ENCODE measurements at regions not wholly inside any gene's neighbourhood (a gene's known extent, or its start where the extent isn't known, plus 50 kb on each side); places are given as distances from the start of the nearest gene placed in this dataset.
A peak's percentile ranks its signal among the peaks of the same experiment; 100 is the strongest.
"Not testable (repeated sequence)": the region's sequence is repeated elsewhere in the genome, so short reads cannot be mapped to it uniquely, and the experiment has no call there.

GRCh38 chr4:77354550-77354949, 197.5 kb downstream of the CCNG2 start:
- ATAC-seq (replicated peaks in 1 of 2) (no peak), DNase-seq (no peak)
- H3K9me3 Mint-ChIP-seq, result no peaks in the 10 kb centered on the region
- no peak overlapping the region for H3K4me3 Mint-ChIP-seq
- H3K36me3 Mint-ChIP-seq (ENCODE audit: insufficient read depth in 2 of 2), result no peaks in the 10 kb centered on the region
- H3K27me3 Mint-ChIP-seq (ENCODE audit: low read depth), result no peaks in the 10 kb centered on the region
- no peaks in the 10 kb centered on the region for H3K4me1 Mint-ChIP-seq (ENCODE audit: low read depth)
- H3K27ac Mint-ChIP-seq, result no peak overlapping the region

GRCh38 chr4:77355731-77356130, 198.7 kb downstream of the CCNG2 start:
- no peaks in the 10 kb centered on the region for H3K4me1 Mint-ChIP-seq (ENCODE audit: low read depth)
- DNase-seq (no peak), ATAC-seq (replicated peaks in 1 of 2) (no peak)
- no peak overlapping the region for H3K4me3 Mint-ChIP-seq
- H3K27me3 Mint-ChIP-seq (ENCODE audit: low read depth), result no peaks in the 10 kb centered on the region
- no peaks in the 10 kb centered on the region for H3K9me3 Mint-ChIP-seq
- H3K36me3 Mint-ChIP-seq (ENCODE audit: insufficient read depth in 2 of 2), result no peaks in the 10 kb centered on the region
- no peak overlapping the region for H3K27ac Mint-ChIP-seq

GRCh38 chr4:77358315-77358928, 201.4 kb downstream of the CCNG2 start:
- peak in 1 of 2 donors; percentile 12 for DNase-seq
- no peak overlapping the region for H3K27ac Mint-ChIP-seq

GRCh38 chr4:77360451-77360850, 203.4 kb downstream of the CCNG2 start:
- Mint-ChIP-seq H3K27me3 (ENCODE audit: low read depth) (peaks cover 5% of the 10 kb centered on the region), H3K27ac (no peak overlapping the region), H3K4me3 (no peak overlapping the region), H3K4me1 (ENCODE audit: low read depth) (no peaks in the 10 kb centered on the region), H3K9me3 (no peaks in the 10 kb centered on the region), H3K36me3 (ENCODE audit: insufficient read depth in 2 of 2) (no peaks in the 10 kb centered on the region)
- DNase-seq (no peak), ATAC-seq (replicated peaks in 1 of 2) (no peak)

More at GRCh38 chr4:77358315-77358928, 201.4 kb downstream of the CCNG2 start:
- peak in 1 of 2 donors; percentile 50 for ATAC-seq (replicated peaks in 1 of 2)
- Mint-ChIP-seq H3K4me3 (no peak overlapping the region), H3K9me3 (no peaks in the 10 kb centered on the region), H3K27me3 (ENCODE audit: low read depth) (no peaks in the 10 kb centered on the region), H3K36me3 (ENCODE audit: insufficient read depth in 2 of 2) (no peaks in the 10 kb centered on the region), H3K4me1 (ENCODE audit: low read depth) (no peaks in the 10 kb centered on the region)

GRCh38 chr4:77366876-77367275, 209.9 kb downstream of the CCNG2 start:
- not testable (repeated sequence) for H3K9me3 Mint-ChIP-seq; H3K4me3 Mint-ChIP-seq; H3K36me3 Mint-ChIP-seq (ENCODE audit: insufficient read depth in 2 of 2); H3K27ac Mint-ChIP-seq; H3K4me1 Mint-ChIP-seq (ENCODE audit: low read depth); DNase-seq
- peak; percentile 59 to 75 for ATAC-seq (replicated peaks in 1 of 2)
- H3K27me3 Mint-ChIP-seq (ENCODE audit: low read depth), result peaks cover 11% of the 10 kb centered on the region

GRCh38 chr4:77367638-77368037, 210.6 kb downstream of the CCNG2 start:
- no peaks in the 10 kb centered on the region for H3K36me3 Mint-ChIP-seq (ENCODE audit: insufficient read depth in 2 of 2)
- ATAC-seq (replicated peaks in 1 of 2) (no peak), DNase-seq (no peak)
- H3K4me1 Mint-ChIP-seq (ENCODE audit: low read depth), result no peaks in the 10 kb centered on the region
- peaks cover 11% of the 10 kb centered on the region for H3K27me3 Mint-ChIP-seq (ENCODE audit: low read depth)
- no peaks in the 10 kb centered on the region for H3K9me3 Mint-ChIP-seq
- no peak overlapping the region for H3K4me3 Mint-ChIP-seq
- no peak overlapping the region for H3K27ac Mint-ChIP-seq

GRCh38 chr4:77372375-77372774, 215.4 kb downstream of the CCNG2 start:
- H3K27me3 Mint-ChIP-seq (ENCODE audit: low read depth), result peaks cover 6% of the 10 kb centered on the region
- ATAC-seq (replicated peaks in 1 of 2) (no peak), DNase-seq (no peak)
- no peak overlapping the region for H3K27ac Mint-ChIP-seq
- no peaks in the 10 kb centered on the region for H3K36me3 Mint-ChIP-seq (ENCODE audit: insufficient read depth in 2 of 2)
- no peaks in the 10 kb centered on the region for H3K9me3 Mint-ChIP-seq
- H3K4me3 Mint-ChIP-seq, result no peak overlapping the region
- no peaks in the 10 kb centered on the region for H3K4me1 Mint-ChIP-seq (ENCODE audit: low read depth)

GRCh38 chr4:77375866-77376607, 219.0 kb downstream of the CCNG2 start:
- Mint-ChIP-seq H3K36me3 (ENCODE audit: insufficient read depth in 2 of 2) (no peaks in the 10 kb centered on the region), H3K9me3 (no peaks in the 10 kb centered on the region), H3K4me3 (no peak overlapping the region), H3K27me3 (ENCODE audit: low read depth) (peaks cover 16% of the 10 kb centered on the region), H3K4me1 (ENCODE audit: low read depth) (no peaks in the 10 kb centered on the region), H3K27ac (no peak overlapping the region)
- DNase-seq (no peak), ATAC-seq (replicated peaks in 1 of 2) (no peak)

GRCh38 chr4:77376788-77377460, 219.9 kb downstream of the CCNG2 start:
- DNase-seq (no peak), ATAC-seq (replicated peaks in 1 of 2) (no peak)
- Mint-ChIP-seq H3K27me3 (ENCODE audit: low read depth) (peaks cover 16% of the 10 kb centered on the region), H3K36me3 (ENCODE audit: insufficient read depth in 2 of 2) (no peaks in the 10 kb centered on the region), H3K27ac (no peak overlapping the region), H3K9me3 (no peaks in the 10 kb centered on the region), H3K4me3 (no peak overlapping the region), H3K4me1 (ENCODE audit: low read depth) (no peaks in the 10 kb centered on the region)

- ATAC-seq (replicated peaks in 1 of 2) (no peak), DNase-seq (no peak)
- Mint-ChIP-seq H3K27ac (no peak overlapping the region), H3K4me3 (no peak overlapping the region), H3K4me1 (ENCODE audit: low read depth) (no peaks in the 10 kb centered on the region), H3K36me3 (ENCODE audit: insufficient read depth in 2 of 2) (no peaks in the 10 kb centered on the region), H3K27me3 (ENCODE audit: low read depth) (peaks cover 5% of the 10 kb centered on the region), H3K9me3 (no peaks in the 10 kb centered on the region)
Observed at GRCh38 chr4:77384094-77384493, 221.5 kb upstream of the CXCL13 start.

- Mint-ChIP-seq H3K4me3 (no peak overlapping the region), H3K4me1 (ENCODE audit: low read depth) (no peaks in the 10 kb centered on the region), H3K27me3 (ENCODE audit: low read depth) (no peaks in the 10 kb centered on the region), H3K36me3 (ENCODE audit: insufficient read depth in 2 of 2) (no peaks in the 10 kb centered on the region), H3K27ac (no peak overlapping the region), H3K9me3 (no peaks in the 10 kb centered on the region)
- DNase-seq, result peak; percentile 59 to 60
- ATAC-seq (replicated peaks in 1 of 2), result peak; percentile 72 to 74
Observed at GRCh38 chr4:77385124-77385969, 220.3 kb upstream of the CXCL13 start.

- no peak for DNase-seq
- Mint-ChIP-seq H3K27me3 (ENCODE audit: low read depth) (peaks cover 7% of the 10 kb centered on the region), H3K9me3 (no peaks in the 10 kb centered on the region), H3K27ac (no peak overlapping the region), H3K4me1 (ENCODE audit: low read depth) (no peaks in the 10 kb centered on the region), H3K36me3 (ENCODE audit: insufficient read depth in 2 of 2) (no peaks in the 10 kb centered on the region), H3K4me3 (no peak overlapping the region)
- ATAC-seq (replicated peaks in 1 of 2), result no peak
Observed at GRCh38 chr4:77393996-77394395, 211.6 kb upstream of the CXCL13 start.

- H3K4me3 Mint-ChIP-seq, result no peak overlapping the region
- peaks cover 2 to 3% of the 10 kb centered on the region in 2 donors for H3K9me3 Mint-ChIP-seq
- H3K27me3 Mint-ChIP-seq (ENCODE audit: low read depth), result peaks cover 7% of the 10 kb centered on the region
- H3K27ac Mint-ChIP-seq, result no peak overlapping the region
- ATAC-seq (replicated peaks in 1 of 2) (no peak), DNase-seq (no peak)
- H3K36me3 Mint-ChIP-seq (ENCODE audit: insufficient read depth in 2 of 2), result no peaks in the 10 kb centered on the region
- H3K4me1 Mint-ChIP-seq (ENCODE audit: low read depth), result no peaks in the 10 kb centered on the region
Observed at GRCh38 chr4:77395481-77395880, 210.1 kb upstream of the CXCL13 start.

Data from activated T-cell treated with anti-CD3 and anti-CD28 coated beads, Interleukin-2, amount 50 U/mL, for 72 hours (primary cell).